HG02840 (cell line): ENCODE measurements at regions not wholly inside any gene's neighbourhood (a gene's known extent, or its start where the extent isn't known, plus 50 kb on each side); places are given as distances from the start of the nearest gene placed in this dataset.
"Not testable (repeated sequence)": the region's sequence is repeated elsewhere in the genome, so short reads cannot be mapped to it uniquely, and the experiment has no call there.

Source experiments
- ATAC-seq: cut with Tn5 transposase; IDR thresholded peaks from one replicate; pipeline ENCODE4 v1.9.1; 2021; ENCODE audit warnings: mild to moderate bottlenecking, moderate library complexity, moderate number of reproducible peaks; ENCODE audit not compliant: unreplicated experiment, low FRiP score

DNA sequence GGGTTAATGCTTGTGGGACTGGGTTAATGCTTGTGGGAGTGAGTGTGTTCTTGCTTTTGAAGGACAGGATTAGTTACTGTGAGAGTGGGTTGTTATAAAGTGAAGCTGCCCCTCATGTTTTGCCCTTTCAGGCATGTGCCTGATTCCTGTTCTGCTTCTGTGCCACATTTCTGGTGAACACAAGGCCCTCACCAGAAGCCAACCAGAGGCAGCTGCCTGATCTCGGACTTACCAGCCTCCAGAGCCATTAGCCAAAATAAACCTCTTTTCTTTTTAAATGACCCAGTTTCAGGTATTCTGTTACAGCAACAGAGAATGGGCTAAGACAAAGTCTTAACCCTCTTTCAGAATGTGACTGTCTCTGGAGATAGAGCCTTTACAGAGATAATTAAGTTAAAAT lies 113.3 kb upstream of the TMTC4 start:
- ATAC-seq: no peak

DNA sequence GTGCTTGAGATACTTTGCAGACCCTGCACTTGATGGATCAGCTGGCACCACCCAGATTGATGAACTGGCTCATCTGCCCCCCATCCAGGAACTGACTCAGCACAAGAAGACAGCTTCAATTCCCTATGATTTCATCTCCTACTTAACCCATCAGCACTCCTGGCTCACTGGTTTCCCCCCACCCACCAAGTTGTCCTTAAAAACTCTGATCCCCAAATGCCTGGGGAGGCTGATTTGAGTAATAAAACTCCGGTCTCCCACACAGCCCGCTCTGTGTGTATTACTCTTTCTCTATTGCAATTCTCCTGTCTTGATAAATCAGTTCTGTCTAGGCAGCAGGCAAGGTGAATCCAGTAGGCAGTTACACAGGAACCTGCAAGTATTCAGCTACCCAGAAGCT lies 102.1 kb upstream of the TMTC4 start:
- ATAC-seq: not testable (repeated sequence)

DNA sequence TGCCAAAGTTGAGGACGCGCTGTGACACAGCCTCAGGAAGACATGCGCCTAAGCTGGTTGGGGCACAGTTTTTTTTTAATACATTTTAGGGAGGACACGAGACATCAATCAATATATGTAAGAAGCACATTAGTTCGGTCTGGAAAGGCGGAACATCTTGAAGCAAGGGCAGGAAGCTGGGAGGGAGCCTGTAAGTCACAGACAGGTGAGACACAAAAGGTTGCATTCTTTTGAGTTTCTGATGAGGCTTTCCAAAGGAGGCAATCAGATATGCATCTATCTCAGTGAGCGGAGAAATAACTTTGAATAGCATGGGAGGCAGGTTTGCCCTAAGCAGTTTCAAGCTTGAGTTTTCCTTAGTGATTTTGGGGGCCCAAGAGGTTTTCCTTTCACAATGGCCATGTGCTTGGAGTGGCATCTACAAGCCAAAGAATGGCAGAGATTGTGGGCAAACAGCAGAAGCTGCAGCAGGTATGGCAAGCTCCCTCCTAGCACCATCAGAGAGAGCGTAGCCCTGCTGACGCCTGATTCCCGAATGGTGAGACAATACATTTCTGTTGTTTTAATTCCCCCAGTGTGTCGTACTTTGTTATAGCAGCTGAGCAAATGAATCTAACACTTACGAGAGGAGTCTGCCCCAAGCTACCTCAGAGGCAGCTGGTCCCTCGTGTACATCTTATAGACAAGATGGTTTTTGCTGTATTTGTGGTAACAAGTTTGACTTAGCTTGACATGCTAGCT lies 99.5 kb upstream of the TMTC4 start:
- no peak for ATAC-seq

DNA sequence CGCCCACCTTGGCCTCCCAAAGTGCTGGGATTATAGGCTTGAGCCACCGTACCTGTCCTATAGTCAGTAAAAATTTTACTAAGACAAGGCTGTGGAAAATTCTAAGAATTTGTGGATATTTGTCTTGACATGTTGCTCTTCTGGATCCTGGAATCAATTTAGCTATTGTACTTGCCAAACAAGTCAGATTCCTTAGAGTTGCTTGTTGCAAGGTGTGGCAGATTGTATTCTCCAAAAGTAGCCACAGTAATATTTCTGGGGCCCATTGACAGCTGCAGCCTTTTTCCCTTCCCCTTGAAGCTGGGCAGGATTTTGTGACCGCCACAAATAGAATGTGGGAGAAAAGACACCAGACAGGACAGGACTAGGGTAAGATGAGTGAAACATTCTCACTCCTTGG lies 98.8 kb upstream of the TMTC4 start:
- ATAC-seq: no peak

DNA sequence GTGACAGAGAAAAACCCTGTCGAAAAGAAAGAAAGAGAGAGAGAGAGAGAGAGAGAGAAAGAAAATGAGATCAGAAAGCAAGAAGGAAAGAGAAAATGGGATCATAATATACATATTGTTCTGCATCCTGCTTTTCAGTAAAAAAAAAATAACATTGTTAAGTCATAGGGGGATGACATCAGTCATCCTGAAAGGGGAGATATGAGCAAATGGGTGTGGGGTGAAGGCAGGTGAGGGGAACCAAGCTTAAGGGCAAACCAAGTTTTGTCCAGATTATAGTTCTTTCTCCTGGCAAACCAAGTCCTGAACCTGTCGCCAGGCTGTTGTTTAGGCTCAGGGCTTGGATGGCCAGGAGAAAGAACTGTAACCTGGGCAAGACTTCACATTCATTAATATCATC lies 92.6 kb upstream of the TMTC4 start:
- no peak for ATAC-seq

DNA sequence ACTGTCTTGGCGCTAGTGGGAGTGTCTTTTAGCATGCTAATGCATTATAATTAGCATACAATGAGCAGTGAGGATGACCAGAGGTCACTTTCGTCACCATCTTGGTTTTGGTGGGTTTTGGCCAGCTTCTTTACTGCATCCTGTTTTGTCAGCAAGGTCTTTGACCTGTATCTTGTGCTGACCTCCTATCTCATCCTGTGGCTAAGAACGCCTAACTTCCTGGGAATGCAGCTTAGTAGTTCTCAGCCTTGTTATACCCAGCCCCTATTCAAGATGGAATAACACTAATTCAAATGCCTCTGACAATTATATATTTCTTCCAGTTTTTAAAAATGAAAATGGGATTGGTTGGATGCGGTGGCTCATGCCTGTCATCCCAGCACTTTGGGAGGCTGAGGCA lies 92.0 kb upstream of the TMTC4 start:
- ATAC-seq: not testable (repeated sequence)

DNA sequence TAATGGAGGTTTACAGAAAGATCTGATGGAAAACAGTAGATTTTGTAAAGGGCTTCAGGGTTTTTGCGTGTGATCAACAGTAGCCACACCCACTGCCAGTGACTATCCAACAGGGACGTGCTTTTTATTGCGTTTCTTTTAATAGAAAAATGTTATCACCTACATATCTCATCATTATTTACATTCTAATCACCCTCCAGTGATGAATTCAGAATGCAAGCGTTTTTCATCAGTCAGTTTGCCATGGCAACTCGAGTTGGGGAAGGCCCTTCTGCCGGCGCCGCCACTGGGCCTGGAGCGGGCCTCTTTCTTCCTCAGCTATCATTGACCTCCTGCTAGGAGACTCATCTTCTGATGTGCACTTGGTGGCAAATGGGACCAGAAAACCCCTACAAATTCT lies 90.3 kb upstream of the TMTC4 start:
- no peak for ATAC-seq

DNA sequence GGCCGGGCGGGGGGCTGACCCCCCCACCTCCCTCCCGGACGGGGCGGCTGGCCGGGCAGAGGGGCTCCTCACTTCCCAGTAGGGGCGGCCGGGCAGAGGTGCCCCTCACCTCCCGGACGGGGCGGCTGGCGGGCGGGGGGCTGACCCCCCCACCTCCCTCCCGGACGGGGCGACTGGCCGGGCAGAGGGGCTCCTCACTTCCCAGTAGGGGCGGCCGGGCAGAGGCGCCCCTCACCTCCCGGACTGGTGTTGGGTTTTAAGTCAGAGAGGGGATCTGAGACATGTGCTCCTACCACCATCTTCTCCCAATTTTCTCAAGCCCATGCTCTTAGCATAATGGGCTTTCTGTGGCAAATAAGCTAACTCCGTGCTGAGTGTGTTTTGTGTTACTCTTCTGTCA lies 87.5 kb upstream of the TMTC4 start:
- not testable (repeated sequence) for ATAC-seq

DNA sequence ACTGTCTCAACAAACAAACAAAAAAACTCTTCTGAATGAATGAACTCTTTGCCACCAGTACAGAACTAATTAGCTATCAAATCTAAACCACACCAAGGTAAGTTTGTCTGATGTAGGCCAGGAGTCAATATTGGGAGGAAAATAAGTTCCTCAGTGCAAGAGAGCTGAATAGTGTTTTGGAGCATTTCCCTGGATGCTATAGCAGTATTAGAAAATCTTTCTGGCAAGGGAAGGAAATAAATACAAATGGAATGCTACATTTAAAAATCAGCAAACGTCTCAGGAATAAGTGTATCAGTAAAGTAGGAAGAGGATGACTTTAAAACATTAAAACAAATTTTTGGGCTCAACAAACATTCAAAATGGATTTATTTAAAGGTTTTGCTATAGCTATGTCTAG lies 81.3 kb upstream of the TMTC4 start:
- ATAC-seq: no peak

DNA sequence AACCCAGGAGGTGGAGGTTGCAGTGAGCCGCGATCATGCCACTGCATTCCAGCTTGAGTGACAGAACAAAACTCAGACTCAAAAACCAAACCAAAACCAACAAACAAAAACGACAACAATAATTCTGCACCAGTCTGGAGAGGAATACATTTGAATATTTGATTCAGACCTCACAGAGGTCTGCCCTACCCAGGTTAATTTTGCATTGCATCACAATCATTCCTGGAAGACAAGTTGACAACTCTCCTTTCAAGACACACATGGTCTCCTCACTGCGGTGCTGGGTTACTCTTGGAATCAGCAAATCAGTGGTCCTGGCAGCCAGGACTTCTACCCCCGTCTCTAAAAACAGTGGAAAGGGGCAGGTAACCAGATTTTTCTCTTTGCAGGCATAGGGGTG lies 79.9 kb upstream of the TMTC4 start:
- ATAC-seq: no peak

DNA sequence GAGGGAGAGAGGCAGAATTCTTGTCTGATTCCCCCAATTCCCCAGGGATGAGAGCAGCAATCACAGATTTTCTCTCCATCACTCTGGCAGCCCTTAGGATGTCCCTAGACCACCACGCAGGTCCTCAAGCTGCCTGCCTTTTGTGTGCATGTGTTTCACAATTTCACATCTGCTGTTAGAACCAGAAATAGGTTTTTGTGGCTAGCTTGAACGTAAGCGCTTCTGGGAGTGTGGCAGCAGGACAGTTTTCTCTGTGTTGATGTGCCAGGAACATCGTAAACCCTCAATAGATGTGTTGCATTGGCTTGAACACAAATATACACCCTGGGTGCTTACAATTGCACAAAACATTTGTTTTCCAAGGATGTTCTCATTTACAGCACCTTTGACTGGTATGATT lies 78.8 kb upstream of the TMTC4 start:
- ATAC-seq: no peak

DNA sequence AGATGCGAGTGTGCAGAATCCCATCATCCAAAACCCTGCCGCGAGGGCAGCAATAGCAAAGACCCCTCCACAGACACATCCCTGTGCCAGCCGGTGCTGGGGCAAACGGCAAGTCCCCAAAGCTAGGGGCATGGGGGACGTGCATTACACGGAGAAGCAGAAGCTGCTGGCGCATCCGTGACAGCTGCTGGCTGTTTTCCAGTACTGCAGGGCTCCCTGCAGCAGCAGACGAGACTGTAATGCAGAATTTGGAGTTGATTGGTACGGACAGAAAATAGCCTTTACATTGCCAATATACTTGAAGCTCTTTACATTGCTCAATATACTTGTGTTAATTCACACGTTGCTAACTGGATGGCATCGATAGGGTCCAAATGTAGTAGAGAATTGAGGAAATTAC lies 77.2 kb upstream of the TMTC4 start:
- ATAC-seq: no peak

DNA sequence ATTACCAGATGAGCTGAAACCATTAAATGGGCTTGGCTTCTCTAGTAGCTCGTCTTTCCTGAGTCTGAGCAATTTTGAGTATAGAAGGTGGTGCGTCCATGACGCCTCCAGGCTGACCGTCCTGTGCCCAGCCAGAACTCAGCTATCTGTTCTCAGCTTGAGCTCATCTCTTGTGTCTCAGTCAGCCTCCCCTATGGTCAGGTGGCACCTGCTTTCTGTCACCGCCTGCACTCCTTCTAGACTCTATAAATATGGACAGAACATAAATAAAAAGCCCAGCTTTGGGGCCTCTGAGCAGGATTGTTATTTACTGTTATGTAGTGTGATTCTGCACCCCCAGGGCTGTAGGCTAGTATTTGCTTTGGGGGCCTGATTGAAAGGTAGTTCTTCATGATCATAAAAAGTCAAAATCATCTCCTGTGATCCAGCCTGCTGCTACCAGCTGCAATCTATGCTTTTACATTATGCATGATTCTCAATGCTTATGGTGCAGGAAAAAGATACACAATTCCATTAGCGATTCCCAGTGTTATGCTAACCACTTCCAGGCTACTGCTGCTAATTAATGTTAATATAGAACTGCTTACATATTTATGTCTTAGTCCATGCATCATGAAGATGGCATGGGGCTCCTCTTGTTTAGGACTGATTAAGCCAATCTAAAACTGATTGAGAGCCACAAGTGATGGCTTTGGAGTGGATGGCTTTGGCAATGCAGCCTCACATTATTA lies 72.5 kb upstream of the TMTC4 start:
- ATAC-seq: no peak

DNA sequence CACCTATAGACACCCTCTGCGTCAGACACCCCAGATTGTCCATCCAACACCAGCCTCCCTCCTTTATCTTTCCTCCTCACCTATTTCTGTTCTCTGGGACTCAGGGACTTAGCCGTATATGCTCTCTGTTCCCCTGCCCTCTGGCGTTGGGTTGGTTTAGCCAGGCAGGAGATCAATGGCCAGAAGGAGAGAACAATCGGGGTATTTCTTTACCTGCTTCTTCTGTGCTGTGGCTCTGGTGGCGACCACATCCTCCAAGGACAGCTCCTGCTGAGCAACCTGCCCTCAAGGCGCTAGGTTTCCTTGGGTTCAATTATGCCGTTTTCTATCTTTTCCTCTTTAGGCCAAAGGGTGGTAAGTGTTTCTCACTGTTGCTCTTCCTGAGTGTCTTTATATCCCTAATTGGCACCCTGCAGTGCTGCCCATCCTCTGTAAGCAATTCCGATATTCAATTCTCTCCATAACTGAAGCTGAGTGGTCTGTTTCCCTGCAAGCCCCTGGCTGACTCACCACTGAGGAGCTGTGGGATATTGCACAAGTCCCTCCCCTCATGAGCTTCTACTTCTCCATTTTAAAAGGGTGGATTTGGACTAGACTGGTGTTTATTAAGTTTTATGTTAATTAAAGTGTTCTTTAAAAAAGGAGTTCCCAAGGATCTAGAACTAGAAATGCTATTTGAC lies 63.7 kb upstream of the TMTC4 start:
- ATAC-seq: no peak

DNA sequence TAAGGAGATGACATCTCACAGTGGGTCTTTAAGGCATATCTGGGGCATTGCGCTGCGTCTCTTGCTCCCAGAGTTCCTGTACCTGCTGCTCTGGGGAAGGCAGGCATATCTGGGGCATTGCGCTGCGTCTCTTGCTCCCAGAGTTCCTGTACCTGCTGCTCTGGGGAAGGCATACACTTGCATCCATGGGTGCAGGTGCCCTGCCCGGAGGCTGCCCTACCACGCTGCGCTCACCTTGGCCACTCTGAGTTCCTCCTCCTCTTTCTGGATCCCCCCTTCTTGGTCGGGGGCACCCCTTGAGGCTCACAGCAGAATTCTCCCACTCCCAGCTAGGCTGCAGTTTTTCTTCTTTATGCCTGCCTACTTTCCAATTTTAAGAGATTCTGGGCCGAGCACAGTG lies 60.9 kb upstream of the TMTC4 start:
- ATAC-seq: no peak

DNA sequence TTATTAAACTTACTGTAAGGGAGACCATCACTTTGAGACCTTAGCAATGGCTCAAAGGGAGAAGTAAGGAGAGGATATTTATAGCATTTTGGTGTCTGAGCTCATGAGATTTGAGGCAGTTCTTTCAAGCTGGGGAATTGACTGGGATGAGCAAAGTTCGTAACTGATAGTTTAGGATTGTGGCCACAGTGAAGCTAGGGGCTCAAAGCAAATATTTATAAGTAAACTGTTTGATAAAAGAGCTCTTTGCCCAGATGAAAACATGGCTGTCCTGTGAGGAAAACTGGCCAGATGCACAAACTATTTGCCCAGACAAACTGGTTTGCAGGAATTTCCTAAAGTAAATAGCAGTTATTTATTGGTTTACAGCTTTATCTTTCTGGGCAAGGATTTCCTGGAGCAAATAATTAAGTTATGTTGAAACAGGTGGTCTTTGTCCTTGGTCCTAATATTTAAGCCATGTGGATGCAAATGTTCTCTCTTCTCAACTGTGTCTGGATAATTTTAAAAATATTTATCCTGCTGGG lies 59.7 kb upstream of the TMTC4 start:
- ATAC-seq: no peak

DNA sequence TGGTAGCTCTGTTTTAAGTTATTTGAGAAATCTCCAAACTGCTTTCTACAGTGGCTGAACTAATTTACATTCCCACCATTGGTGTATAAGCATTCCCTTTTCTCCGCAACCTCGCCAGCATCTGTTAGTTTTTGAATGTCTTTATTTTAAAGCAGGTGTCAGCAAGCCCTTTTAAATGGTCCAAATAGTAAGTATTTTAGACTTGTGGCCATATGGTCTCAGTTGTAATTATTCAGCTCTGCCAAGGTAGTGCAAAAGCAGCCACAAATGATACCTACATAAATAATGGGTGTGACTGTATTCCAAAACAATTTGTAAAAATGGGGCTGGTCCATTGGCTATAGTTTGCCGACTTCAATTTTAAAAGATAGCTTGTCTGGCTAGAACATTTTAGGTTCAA lies 58.7 kb upstream of the TMTC4 start:
- no peak for ATAC-seq

DNA sequence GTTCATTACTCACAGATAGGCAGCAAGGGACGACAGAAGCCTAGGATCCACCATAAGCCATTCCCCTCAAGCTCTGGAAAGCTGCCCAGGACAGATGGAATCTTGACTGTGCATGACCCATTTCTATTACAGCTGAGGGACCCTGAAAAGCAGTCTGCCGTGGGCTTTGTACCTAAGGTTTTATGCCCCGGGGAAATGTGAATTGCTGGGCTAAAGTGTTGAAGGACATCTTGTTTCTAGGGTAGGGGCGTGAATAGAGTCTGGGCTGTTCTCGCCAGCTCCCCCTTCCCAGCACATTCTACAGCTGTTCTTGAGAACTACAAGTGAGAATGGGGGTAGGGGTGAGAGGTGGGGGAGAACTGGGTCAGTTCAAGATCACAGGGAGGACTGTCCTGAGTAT lies 53.6 kb upstream of the TMTC4 start:
- no peak for ATAC-seq

DNA sequence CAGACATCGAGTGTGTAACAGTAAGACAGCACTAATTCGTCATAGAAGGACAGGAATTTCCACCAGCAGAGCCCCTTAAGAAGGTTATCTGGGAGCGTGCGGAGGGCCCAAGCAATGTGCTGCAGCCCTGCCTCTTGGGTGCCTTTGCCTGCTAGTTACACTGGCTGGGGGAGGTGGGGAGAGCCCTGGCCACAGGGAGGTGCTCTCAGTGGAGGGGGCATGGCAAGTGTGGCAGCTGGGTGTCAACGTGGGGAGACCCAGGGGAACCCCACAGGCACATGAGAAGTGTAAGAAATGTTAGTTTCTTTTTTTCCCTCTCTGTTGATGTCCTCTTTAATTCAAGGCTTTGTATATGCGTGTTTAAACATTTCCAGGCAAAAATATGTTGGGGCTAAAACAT lies 50.9 kb upstream of the TMTC4 start:
- no peak for ATAC-seq

DNA sequence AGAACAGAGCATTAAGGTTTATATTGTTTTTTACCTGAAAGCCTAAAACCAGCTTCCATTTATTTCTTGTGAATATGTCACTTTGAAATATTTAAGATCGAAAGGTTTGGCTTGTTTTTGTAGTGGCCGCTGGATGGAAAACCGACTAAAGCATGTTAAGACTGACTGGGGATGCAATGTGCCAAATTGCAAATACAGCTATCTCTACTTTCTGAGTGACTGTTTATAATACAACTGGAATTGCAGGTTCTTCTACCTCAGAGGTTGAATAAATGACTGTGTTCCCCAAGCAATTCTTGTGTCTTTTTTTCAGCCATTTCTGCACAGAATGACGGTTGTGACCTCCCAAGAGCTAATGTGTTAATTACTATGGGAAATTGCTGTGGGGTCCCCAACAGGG lies 50.0 kb upstream of the TMTC4 start:
- no peak for ATAC-seq
